ENCODE measurements at regions not wholly inside any gene's neighbourhood (a gene's known extent, or its start where the extent isn't known, plus 50 kb on each side); places are given as distances from the start of the nearest gene placed in this dataset.
"Not testable (repeated sequence)": the region's sequence is repeated elsewhere in the genome, so short reads cannot be mapped to it uniquely, and the experiment has no call there.

- CTCF ChIA-PET, result no interaction called here
- POLR2A ChIA-PET, result no interaction called here
Measured at GRCh38 chr6:14381829-14382677, 264.5 kb downstream of the CD83 start.

DNA sequence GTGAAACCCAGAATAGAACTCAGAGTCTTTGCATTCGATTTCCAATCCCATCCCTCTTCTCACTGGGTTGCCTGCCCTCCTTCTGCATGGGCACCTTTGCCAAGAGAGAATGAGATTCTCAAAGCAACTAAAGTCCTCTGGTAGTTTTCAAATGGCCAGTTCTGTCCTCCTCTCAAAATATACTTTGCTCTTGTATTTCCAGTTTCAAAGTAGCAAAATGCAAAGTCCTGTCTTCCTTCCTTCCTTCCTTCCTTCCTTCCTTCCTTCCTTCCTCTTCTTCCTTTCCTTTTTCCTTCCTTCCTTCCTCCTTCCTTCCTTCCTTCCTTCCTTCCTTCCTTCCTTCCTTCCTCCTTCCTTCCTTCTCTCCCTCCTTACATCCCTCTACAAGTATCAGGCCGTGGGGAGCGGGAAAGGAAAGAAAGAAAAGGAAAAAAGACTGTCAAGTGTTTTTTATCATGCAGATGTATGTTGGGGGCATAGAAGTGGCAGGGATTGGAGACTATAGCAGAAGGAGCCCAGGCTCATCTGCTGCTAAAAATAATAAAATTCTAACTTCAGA, 265.2 kb downstream of the CD83 start:
- CTCF ChIA-PET, result no interaction called here

GRCh38 chr6:14383393-14384174, 266.0 kb downstream of the CD83 start:
- ChIA-PET POLR2A (no interaction called here), CTCF (interaction anchor here (1.2 kb wide), 1 partner anchor 12 kb away, joined by 3 read pairs; no protein-coding TSS in a partner anchor)

More for the DNA sequence above, 265.2 kb downstream of the CD83 start:
- POLR2A ChIA-PET, result no interaction called here

DNA sequence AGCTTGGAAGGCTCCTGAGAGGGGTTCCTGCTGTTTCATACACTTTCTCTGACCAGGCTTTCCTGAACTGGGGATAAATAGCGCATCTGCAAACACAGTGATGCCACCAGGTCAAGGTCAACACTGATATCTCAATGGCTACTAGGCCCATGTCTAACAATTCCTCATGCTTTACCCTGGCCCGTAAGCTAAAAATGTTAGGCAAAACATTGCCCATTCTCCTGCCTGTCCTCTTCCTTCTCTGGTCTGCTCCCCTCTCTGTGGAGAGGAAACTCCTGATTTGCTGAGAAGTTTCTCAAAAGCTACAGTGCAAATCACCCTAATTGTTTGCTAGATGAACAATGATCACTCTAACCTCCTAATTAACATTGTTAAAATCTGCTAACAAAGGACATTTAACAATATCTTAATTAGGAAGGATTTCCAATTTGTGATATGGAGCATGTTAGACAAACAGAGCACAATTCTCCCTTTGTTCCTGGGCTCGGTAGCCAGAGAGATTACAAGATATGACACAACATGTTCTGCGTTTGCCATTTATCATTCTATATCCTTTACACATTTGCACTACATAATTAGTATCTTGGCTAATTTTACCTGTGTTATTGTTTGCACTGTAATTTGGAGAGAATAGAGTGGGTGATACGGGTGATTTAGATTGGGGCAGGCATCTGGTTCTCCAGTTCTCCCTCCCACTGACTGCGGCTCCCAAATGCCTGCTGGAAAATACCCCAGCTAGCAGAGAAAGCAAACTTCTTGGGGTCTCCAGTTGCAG, 266.8 kb downstream of the CD83 start:
- POLR2A ChIA-PET, result no interaction called here
- CTCF ChIA-PET, result interaction anchor here (1.2 kb wide), 1 partner anchor 13 kb away, joined by 3 read pairs; no protein-coding TSS in a partner anchor

DNA sequence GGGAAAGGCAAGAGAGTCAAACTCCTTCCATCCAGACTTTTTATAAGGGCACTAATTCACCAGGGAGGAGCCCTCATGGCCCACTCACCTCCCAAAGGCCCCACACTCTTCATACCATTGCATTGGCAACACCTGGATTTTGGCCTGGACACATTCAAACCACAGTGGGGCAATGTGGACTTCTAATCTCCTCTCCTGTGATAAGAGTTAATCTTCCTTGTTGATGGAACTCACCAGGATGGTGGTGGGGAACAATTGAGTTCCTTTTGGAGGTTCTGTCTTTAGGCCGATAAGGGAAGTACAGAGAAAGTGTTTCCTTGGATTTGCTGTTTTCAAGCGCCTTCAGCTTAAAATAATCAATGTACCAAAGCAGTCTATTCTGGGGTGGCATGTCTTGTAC, 268.7 kb downstream of the CD83 start:
- CTCF ChIA-PET, result no interaction called here
- POLR2A ChIA-PET, result no interaction called here

DNA sequence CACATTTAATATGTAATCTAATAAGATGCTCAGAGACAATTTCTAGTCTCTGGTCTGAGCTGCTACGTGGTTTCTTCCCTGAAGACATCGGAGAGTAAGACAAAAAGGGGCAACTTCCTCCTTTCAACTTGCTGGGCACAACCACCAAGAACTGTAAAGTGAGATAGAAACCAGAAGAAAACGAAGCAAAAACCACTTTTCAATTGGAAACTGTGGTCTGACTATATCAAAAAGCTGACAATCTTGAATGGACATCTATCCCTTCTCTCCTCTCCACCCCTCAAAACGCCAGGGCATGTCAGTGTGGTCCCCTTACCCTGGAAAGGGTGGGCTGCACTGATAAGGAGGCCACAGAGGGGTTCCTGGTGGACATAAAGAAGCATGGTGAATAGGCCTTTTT, 269.1 kb downstream of the CD83 start:
- ChIA-PET CTCF (no interaction called here), POLR2A (no interaction called here)

DNA sequence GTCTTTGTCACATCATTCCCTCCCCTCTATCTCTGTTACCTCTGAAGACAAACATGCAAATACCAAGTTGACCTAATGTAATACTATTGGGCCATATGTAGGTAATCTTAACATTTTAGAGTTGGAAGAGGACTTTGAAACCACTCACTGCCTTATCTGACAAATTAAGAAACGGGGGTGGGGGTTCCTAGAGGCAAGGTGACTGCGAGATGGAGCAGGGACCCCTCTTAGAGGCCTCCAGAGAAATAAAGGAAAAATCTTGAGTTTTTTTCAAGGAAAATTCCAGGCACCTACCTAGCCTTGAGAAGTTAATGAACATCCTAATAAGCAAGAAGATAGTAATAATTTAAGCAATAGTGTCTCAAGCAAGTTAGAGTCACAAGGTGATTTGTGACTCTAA, 270.8 kb downstream of the CD83 start:
- CTCF ChIA-PET, result interaction anchor here (0.7 kb wide), 1 partner anchor 67 kb away, joined by 3 read pairs; no protein-coding TSS in a partner anchor
- POLR2A ChIA-PET, result no interaction called here

DNA sequence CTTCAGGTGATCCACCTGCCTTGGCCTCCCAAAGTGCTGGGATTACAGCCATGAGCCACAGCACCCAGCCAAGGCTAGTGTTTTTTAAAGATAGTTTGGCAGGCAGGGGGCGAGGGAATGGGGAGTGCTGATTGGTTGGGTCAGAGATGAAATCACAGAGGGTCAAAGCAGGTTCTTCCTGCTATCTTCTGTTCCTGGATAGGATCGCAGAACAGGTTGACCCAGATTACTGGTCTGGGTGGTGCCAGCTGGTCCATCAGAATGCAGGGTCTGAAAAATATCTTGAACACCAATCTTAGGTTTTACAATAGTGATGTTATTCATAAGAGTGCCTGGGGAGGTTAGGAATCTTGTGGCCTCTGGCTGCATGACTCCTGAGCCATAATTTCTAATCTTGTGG, 272.2 kb downstream of the CD83 start:
- CTCF ChIA-PET, POLR2A ChIA-PET: not testable (repeated sequence)

DNA sequence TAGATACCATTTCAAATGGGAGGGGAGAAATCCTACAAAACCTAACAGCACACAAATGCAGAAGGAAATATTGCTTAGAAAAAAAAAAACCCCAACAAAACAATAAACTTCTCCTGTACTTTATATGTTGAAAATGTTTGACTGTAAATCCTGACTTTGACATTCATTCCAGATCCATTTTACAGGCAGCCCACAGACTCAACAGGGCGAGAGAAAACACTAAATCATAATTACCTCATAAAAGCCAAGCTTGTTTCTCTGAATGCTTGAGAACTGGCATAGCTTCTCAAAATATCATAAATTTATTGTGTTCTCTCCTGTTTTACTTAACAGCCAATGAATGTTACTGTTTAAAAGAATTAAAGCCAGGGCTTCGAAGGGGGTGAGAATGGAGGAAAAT, 273.2 kb downstream of the CD83 start:
- ChIA-PET POLR2A (no interaction called here), CTCF (no interaction called here)

- CTCF ChIA-PET, result no interaction called here
- POLR2A ChIA-PET, result no interaction called here
Measured at GRCh38 chr6:14393910-14394309, 276.3 kb downstream of the CD83 start.

DNA sequence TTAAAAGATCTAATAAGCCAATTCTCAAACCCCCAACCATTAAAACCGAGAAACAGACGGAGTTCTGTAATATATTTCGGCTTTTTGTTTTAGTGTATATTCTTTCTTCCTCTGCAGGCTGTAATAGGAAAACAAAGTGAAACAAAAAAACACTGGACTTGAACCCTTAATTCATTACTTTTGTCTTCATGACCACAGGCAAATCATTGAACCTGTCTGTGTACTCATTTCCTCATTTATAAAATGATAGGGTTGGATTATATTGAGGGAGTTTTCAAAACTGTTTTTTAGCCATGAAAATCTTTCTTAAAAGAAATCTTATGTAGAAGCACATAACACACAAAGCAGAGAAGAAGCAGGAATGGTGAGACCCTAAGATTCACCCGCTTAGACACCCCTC, 278.8 kb downstream of the CD83 start:
- ChIA-PET POLR2A (no interaction called here), CTCF (no interaction called here)

- CTCF ChIA-PET, result interaction anchor here (0.6 kb wide), 1 partner anchor 100 kb away, joined by 4 read pairs; no protein-coding TSS in a partner anchor
- POLR2A ChIA-PET, result no interaction called here
Measured at GRCh38 chr6:14396826-14397517, 279.4 kb downstream of the CD83 start.

GRCh38 chr6:14397518-14397901, 279.9 kb downstream of the CD83 start:
- CTCF ChIA-PET, result interaction anchor here (0.6 kb wide), 1 partner anchor 100 kb away, joined by 4 read pairs; no protein-coding TSS in a partner anchor

DNA sequence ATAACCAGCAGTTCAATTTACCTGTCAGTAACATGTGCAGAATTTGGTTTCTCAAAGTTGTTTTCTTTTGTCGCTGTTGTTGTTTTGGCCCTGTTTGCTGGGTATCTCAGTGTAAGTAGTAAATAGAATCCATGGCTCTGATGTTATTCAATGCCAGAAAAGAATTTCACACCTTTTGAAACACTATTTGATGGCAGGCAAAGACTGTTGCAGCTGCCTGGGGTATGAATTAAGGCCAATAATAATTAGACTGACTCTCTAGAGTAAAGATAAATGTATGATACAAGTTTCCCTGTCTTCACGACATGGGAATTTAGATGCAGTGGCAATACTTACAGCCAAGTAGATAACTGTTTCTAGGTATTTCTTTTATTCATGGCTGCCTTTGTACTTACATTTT, 281.4 kb downstream of the CD83 start:
- ChIA-PET CTCF (no interaction called here), POLR2A (no interaction called here)

More at GRCh38 chr6:14397518-14397901, 279.9 kb downstream of the CD83 start:
- POLR2A ChIA-PET, result no interaction called here

GRCh38 chr6:14399635-14400034, 282.1 kb downstream of the CD83 start:
- CTCF ChIA-PET, result no interaction called here
- POLR2A ChIA-PET, result no interaction called here

DNA sequence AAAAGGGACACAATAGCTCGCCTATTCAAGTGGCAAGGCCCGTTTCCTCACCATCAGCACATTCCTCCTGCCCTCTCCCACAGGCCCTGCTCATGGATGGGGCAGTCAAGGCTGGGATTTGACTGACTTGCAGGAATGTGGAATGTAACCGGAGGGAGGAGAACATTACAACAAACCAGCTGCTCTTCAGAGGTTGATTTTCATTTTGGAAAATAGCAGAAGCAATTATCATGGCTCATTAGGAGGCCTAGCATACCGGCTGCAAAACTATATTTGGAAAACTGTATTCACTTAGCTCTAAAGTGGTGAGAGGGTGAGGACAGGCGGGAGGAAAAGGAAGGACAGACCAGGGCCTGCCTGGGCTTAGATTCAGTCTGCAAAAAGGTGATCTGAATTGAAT, 283.7 kb downstream of the CD83 start:
- CTCF ChIA-PET, result no interaction called here
- POLR2A ChIA-PET, result no interaction called here

GRCh38 chr6:14406614-14407331, 289.2 kb downstream of the CD83 start:
- ChIA-PET POLR2A (no interaction called here), CTCF (no interaction called here)

DNA sequence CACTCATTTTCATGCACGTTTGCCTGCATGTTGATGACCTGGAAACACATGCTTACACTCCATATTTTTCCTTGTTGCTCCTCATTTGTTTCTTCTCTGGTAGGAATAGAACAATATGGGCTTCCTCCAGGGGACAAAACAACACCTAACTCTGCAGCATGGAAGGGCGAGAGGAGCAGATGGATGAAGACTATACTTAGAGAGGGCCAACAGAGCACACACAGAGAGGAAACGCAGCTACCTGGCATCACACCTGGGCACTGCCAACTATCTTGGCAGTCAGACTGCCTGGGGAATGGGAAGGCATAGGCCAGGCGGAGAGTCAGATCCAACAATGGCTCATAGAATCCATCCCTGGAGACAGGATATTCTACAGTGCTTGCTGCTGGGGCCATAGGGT, 290.9 kb downstream of the CD83 start:
- CTCF ChIA-PET, result no interaction called here
- POLR2A ChIA-PET, result no interaction called here

DNA sequence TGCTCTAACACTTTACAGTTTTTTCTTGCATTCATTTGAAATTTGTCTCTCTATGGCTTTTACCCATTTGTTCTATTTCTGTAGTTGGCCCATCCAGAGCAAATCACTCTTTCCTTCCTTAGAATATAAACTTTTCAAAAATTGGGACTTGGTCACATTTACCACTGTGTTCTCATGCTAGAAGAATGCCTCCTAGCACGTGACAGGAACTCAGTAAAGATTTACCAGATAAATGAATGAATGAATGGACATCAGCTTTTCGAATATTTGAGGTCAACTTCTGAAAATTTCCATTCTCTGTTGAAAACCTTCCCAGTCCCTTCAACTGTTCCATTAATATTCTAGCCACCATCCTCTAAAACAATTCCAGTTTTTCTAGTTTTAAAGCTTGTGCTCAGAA, 294.5 kb downstream of the CD83 start:
- ChIA-PET CTCF (no interaction called here), POLR2A (no interaction called here)
